Heart left ventricle (tissue), 13 donors: ENCODE measurements at regions not wholly inside any gene's neighbourhood (a gene's known extent, or its start where the extent isn't known, plus 50 kb on each side); places are given as distances from the start of the nearest gene placed in this dataset.

Experiments used
- CTCF ChIP-seq, 12 donors: fragments of 200-600 bp; sonication (generic) in 4 of 12; IDR thresholded peaks; one replicate each; pipeline versions ENCODE4 v1.5.0 to v1.8.0; 2018 to 2022; ENCODE audit warnings: antibody characterized with exemption in 12 of 12, mild to moderate bottlenecking in 5 of 12
- POLR2A ChIP-seq, 2 donors: fragments of 450-650 bp; IDR thresholded peaks; one replicate each; pipeline ENCODE4 v1.6.1; 2017; ENCODE audit warnings: antibody characterized with exemption in 2 of 2, mild to moderate bottlenecking in 2 of 2, moderate library complexity in 2 of 2
- donor health status: ischemic (EF 13 %, LVEDD 7.1; RV severe dilation, severe dysfunction).
- donor health status: DM: no; HTN: yes; CAD: no.
- donor health status: DM: no; HTN: no; CAD: no.
- donor health status: ischemic (EF 25% LVEDD 6.9; RV normal size, moderate dysfunction).
- donor health status: ischemic (EF 25% LVEDD 5.7; RV mildly dilated, moderate dysfunction).
- donor health status: ischemic (EF 35%, LVEDD 5.7; RV mildly dilated, moderate dysfunction).
- donor health status: nonischemic (EF 11% LVEDD 7.7; RV severe dilation, severe dysfunction).
- donor health status: DM: yes; HTN: yes; CAD: no.
- donor health status: PGD.
- donor health status: ischemic (EF 29% LVEDD 5.4; RV normal size, mild dysfunction).
- donor health status: nonischemic (EF 23%, LVEDD 6.1; RV moderate dilation, normal function).

GRCh38 chr4:129455482-129455881 lies 359.5 kb downstream of the C4orf33 start:
- no peak for TF ChIP-seq POLR2A (IDR thresholded peaks at IDR 0.05)
- no peak for TF ChIP-seq CTCF (IDR thresholded peaks at IDR 0.05)
